Osteoblast (primary cell): ENCODE measurements at regions not wholly inside any gene's neighbourhood (a gene's known extent, or its start where the extent isn't known, plus 50 kb on each side); places are given as distances from the start of the nearest gene placed in this dataset.

Experiments
- DNase-seq: peaks from one replicate; pipeline ENCODE4 v3.0.0; 2011; ENCODE audit warnings: low spot score, mixed read lengths; ENCODE audit not compliant: insufficient read length; ENCODE audit errors: missing footprints
- H2AFZ ChIP-seq: 2 replicates; pipeline ENCODE4 v1.6.0; 2011; ENCODE audit warnings: mild to moderate bottlenecking, low read length
- H3K27ac ChIP-seq: 2 replicates; pipeline ENCODE4 v1.5.1; 2011; ENCODE audit warnings: mild to moderate bottlenecking, low read depth, low read length, moderate library complexity
- H3K27me3 ChIP-seq: 2 replicates; pipeline ENCODE4 v1.6.0; 2012; ENCODE audit warnings: mild to moderate bottlenecking, control low read depth, inconsistent platforms, low read length, moderate library complexity; ENCODE audit not compliant: insufficient read depth
- H3K36me3 ChIP-seq: 2 replicates; pipeline ENCODE4 v1.5.1; 2011; ENCODE audit warnings: mild to moderate bottlenecking, low read length, control low read depth, moderate library complexity; ENCODE audit not compliant: insufficient read depth
- H3K4me1 ChIP-seq: 2 replicates; pipeline ENCODE4 v1.5.1; 2011; ENCODE audit warnings: mild to moderate bottlenecking, low read length, control low read depth, moderate library complexity; ENCODE audit not compliant: insufficient read depth
- H3K4me2 ChIP-seq: 2 replicates; pipeline ENCODE4 v1.6.0; 2011; ENCODE audit warnings: mild to moderate bottlenecking, low read length; ENCODE audit not compliant: insufficient read depth
- H3K4me3 ChIP-seq: fragments of 200-600 bp; sonication (generic); 3 replicates; pipeline ENCODE4 v1.5.1; 2012; ENCODE audit warnings: mild to moderate bottlenecking, low read length, inconsistent platforms; ENCODE audit not compliant: insufficient read depth
- H3K79me2 ChIP-seq: 2 replicates; pipeline ENCODE4 v1.6.0; 2012; ENCODE audit warnings: mild to moderate bottlenecking, low read length, control low read depth, inconsistent platforms; ENCODE audit not compliant: insufficient read depth
- H3K9me3 ChIP-seq: 2 replicates; pipeline ENCODE4 v1.5.1; 2011; ENCODE audit warnings: low read depth, low read length, control low read depth
- H4K20me1 ChIP-seq: 2 replicates; pipeline ENCODE4 v1.6.0; 2012; ENCODE audit warnings: mild to moderate bottlenecking, low read length, control low read depth; ENCODE audit not compliant: insufficient read depth
- CTCF ChIP-seq: IDR thresholded peaks from 2 replicates; pipeline ENCODE4 v1.5.1; 2011; ENCODE audit warnings: mild to moderate bottlenecking, low read depth, low read length, moderate library complexity; ENCODE audit errors: extremely low read depth

GRCh38 chr3:164397462-164397861 lies 680.8 kb downstream of the SI start:
- DNase-seq, result no peak
- H3K4me3 ChIP-seq, result no peak overlapping the region
- no peak overlapping the region for H2AFZ ChIP-seq
- no peak for TF ChIP-seq CTCF
- H4K20me1 ChIP-seq, result no peaks in the 10 kb centered on the region
- H3K79me2 ChIP-seq, result no peaks in the 10 kb centered on the region
- no peaks in the 10 kb centered on the region for H3K4me1 ChIP-seq
- H3K4me2 ChIP-seq, result no peak overlapping the region
- H3K27ac ChIP-seq, result no peak overlapping the region
- H3K27me3 ChIP-seq, result no peaks in the 10 kb centered on the region
- H3K36me3 ChIP-seq, result no peaks in the 10 kb centered on the region
- H3K9me3 ChIP-seq, result no peaks in the 10 kb centered on the region

GRCh38 chr3:164393171-164393570 lies 685.1 kb downstream of the SI start:
- Histone ChIP-seq H3K4me3 (no peak overlapping the region), H3K27ac (no peak overlapping the region), H3K4me2 (no peak overlapping the region), H3K79me2 (no peaks in the 10 kb centered on the region), H3K9me3 (no peaks in the 10 kb centered on the region), H3K4me1 (no peaks in the 10 kb centered on the region), H3K27me3 (no peaks in the 10 kb centered on the region), H2AFZ (no peak overlapping the region), H4K20me1 (no peaks in the 10 kb centered on the region), H3K36me3 (no peaks in the 10 kb centered on the region)
- no peak for DNase-seq
- TF ChIP-seq CTCF, result no peak

- Histone ChIP-seq H3K4me2 (no peak overlapping the region), H3K9me3 (no peaks in the 10 kb centered on the region), H4K20me1 (no peaks in the 10 kb centered on the region), H3K36me3 (no peaks in the 10 kb centered on the region), H3K27ac (no peak overlapping the region), H3K4me1 (no peaks in the 10 kb centered on the region), H3K27me3 (no peaks in the 10 kb centered on the region), H3K4me3 (no peak overlapping the region), H3K79me2 (no peaks in the 10 kb centered on the region), H2AFZ (no peak overlapping the region)
- DNase-seq, result no peak
- TF ChIP-seq CTCF, result no peak
Measured at GRCh38 chr3:164390046-164390445, 688.2 kb downstream of the SI start.

- Histone ChIP-seq H3K27ac (no peak overlapping the region), H2AFZ (no peak overlapping the region), H3K27me3 (no peaks in the 10 kb centered on the region), H4K20me1 (no peaks in the 10 kb centered on the region), H3K36me3 (no peaks in the 10 kb centered on the region), H3K4me3 (no peak overlapping the region), H3K4me2 (no peak overlapping the region), H3K9me3 (no peaks in the 10 kb centered on the region), H3K79me2 (no peaks in the 10 kb centered on the region), H3K4me1 (no peaks in the 10 kb centered on the region)
- no peak for DNase-seq
- no peak for TF ChIP-seq CTCF
Measured at GRCh38 chr3:164387236-164387635, 691.1 kb downstream of the SI start.
